GM12892 (cell line): ENCODE measurements at regions not wholly inside any gene's neighbourhood (a gene's known extent, or its start where the extent isn't known, plus 50 kb on each side); places are given as distances from the start of the nearest gene placed in this dataset.

Experiments used
- POLR2A ChIP-seq: IDR thresholded peaks from 2 replicates; pipeline ENCODE4 v1.6.1; 2011; ENCODE audit warnings: low read depth, low read length, control low read depth
- POLR2AphosphoS5 ChIP-seq: IDR thresholded peaks from 2 replicates; pipeline ENCODE4 v1.6.1; 2011; ENCODE audit warnings: low read depth, low read length, control low read depth

DNA sequence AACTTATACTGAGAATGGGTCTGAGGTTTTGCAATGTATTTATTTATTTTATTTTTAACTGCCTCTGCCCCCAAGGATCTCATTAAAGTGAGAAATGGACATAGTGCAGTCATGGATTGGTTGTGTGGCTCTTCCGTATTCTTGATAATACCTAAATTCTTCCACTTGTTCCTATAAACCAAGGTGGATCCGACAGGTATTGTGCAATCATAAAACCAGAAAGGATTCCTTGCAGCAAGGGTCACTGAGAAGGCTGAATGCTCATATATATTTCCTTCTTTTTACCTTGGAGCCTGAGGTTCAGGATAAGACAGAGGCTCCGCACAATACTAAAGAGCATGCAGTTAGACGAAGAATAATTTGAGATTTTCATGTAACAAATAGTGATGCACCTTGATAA, 826.0 kb upstream of the SOX11 start:
- TF ChIP-seq POLR2A (no peak), POLR2AphosphoS5 (no peak)
